IPS DF 6.9 (cell line): ENCODE measurements at regions not wholly inside any gene's neighbourhood (a gene's known extent, or its start where the extent isn't known, plus 50 kb on each side); places are given as distances from the start of the nearest gene placed in this dataset.
"Not testable (repeated sequence)": the region's sequence is repeated elsewhere in the genome, so short reads cannot be mapped to it uniquely, and the experiment has no call there.

Experiments
- DNase-seq: peaks from one replicate; pipeline ENCODE4 v3.0.0-alpha.2; 2013; ENCODE audit warnings: low read depth, low spot score
- H3K27ac ChIP-seq: one replicate; pipeline ENCODE4 v1.5.1; 2013; ENCODE audit warnings: low read length, control low read depth
- H3K27me3 ChIP-seq: 2 replicates; pipeline ENCODE4 v1.6.1; 2013; ENCODE audit warnings: mild to moderate bottlenecking, low read length; ENCODE audit not compliant: control insufficient read depth, insufficient read depth
- H3K36me3 ChIP-seq: 2 replicates; pipeline ENCODE4 v1.6.1; 2013; ENCODE audit warnings: low read length; ENCODE audit not compliant: control insufficient read depth, insufficient read depth
- H3K4me1 ChIP-seq: 2 replicates; pipeline ENCODE4 v1.6.1; 2013; ENCODE audit warnings: low read length; ENCODE audit not compliant: control insufficient read depth, insufficient read depth
- H3K4me3 ChIP-seq: 2 replicates; pipeline ENCODE4 v1.5.1; 2013; ENCODE audit warnings: mild to moderate bottlenecking, low read length
- H3K9me3 ChIP-seq: 2 replicates; pipeline ENCODE4 v1.6.1; 2013; ENCODE audit warnings: low read length, inconsistent platforms; ENCODE audit not compliant: control insufficient read depth, insufficient read depth
- WGBS: extraction: QIAGEN DNeasy Blood & Tissue Kit; methylation state at CpG from one replicate; pipeline ENCODE4 v1.1.7; 2013; ENCODE audit warnings: mixed read lengths, missing lambda C conversion rate; ENCODE audit not compliant: insufficient read length, insufficient coverage; 5-methylcytosine and 5-hydroxymethylcytosine counted together

DNA sequence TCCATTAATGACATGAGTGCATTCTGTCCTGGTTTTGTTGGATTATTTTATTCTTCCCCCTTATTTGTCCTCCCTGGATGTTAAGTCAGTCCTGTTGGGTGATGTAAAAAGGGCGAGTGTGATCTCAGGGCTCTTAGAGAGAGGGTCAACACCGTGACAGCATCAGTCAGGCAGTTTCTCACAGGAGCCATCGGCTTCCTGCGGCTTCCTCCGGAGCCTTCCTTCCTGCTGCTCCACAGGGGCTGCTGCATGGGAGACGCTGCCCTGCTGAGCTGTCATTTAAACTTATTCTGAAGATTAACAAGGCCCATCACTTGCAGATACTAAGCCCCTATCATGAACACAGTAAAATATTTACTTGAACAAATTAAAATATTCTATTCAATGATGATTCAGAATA is 211.3 kb downstream of the SPATA31A1 start:
- not testable (repeated sequence) for H3K27ac ChIP-seq, H3K9me3 ChIP-seq, H3K36me3 ChIP-seq, H3K27me3 ChIP-seq, H3K4me1 ChIP-seq, H3K4me3 ChIP-seq, DNase-seq
- WGBS = no CpG with 5 or more reads among the region's 6 CpGs

DNA sequence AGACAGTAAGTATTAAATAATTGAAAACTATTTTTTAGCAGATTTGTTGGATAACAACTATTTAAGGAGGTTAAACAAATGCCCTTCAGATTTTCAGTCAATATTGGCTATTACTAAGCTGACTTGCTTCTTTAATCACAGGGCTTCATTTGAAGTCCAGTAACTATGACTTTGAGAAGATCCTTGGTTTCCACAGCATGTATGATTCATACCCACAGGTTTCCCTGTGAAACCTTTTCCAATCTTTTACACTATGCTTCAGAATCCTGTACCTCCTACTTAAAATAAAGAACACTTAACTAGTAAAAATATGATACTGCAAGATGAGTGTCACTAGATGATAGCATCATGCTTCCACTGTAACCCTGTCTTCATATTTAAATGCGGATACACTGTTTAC is 211.9 kb downstream of the SPATA31A1 start:
- H3K4me1 ChIP-seq, H3K36me3 ChIP-seq, H3K4me3 ChIP-seq, H3K27me3 ChIP-seq, H3K27ac ChIP-seq, H3K9me3 ChIP-seq, DNase-seq: not testable (repeated sequence)
- no CpG with 5 or more reads among the region's 1 CpG for WGBS

DNA sequence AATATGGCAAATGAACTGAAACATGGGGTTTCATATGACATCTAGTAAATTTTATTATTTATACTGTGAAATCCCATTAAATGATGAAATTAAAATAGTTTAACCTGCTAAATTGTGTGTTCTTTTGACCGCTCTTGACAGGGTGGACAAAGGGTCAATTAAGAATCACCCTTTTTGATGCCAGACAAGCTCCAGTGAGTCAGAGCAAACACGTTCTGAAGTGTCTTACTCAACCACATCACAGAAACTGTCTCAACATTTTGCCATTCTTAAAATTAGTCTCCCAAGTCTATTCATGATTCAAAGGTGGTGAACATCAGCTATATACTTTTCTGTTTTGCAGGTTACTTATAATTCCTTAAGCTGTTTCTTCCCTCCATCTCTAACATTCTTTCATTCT is 213.4 kb downstream of the SPATA31A1 start:
- H3K4me3 ChIP-seq, H3K9me3 ChIP-seq, H3K36me3 ChIP-seq, DNase-seq, H3K27me3 ChIP-seq, H3K27ac ChIP-seq, H3K4me1 ChIP-seq: not testable (repeated sequence)
- no CpG with 5 or more reads among the region's 2 CpGs for WGBS

DNA sequence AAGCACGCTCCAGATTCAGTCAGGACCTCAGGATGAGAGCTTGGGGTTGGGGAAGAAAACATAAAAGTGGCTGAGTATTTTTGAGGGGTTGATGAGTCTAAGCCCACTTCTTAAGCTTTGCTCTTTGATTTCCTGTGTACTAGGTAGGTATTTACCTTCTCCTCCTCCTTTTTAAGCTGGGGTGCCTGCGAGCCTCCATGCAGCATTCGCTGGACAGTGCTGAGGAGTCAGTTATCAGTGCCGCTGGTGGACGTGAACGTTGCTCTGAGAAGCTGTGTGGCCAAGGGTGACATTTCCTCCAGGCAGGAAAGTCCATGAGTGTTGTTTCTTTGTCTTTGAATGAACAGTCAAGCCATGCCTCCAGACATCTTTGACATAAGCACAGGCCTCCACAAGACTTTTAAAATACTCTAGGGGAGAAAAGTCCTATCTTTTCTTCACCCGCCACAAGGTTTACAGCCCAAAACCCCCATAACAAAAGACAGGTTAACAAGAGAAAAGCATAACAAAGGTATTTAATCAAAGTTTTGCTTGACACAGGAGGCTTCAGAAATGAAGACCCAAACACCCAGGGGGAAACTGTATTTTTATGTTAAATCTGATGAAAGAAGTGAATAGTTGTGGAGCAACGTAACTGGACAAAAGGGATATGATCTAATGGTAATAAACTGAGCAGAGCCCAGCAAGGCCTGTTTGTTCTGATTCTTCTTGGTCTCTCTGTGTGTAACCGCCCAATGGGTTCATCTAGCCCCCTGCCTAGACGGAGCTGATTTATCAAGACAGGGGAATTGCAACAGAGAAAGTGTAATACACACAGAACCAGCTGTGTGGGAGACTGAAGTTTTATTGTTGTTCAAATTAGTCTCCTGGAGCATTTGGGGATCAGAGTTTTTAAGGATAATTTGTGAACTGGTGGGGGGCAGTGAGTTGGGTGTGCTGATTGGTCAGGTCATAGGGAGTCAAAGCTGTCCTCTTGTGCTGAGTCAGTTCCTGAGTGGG is 217.9 kb downstream of the SPATA31A1 start:
- not testable (repeated sequence) for DNase-seq, H3K36me3 ChIP-seq
- no CpG with 5 or more reads among the region's 10 CpGs for WGBS

DNA sequence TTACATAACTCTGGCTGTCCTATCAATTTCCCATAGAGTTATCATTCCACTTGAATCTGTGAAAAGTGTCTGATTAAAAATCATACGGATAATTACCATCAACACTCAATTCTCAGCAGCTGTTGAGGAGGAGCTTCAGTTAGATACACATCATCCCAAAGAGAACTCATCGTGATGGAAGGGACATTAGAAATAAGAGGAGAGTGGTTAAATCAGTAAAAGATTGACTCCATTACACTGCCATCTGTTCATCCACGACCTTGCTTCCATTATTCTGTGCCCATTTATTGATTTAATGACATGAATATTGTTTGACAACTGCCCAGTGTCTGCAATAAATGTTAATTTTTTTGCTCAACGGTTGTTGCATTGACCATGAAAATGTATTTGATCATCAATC is 223.5 kb downstream of the SPATA31A1 start:
- H3K27me3 ChIP-seq = not testable (repeated sequence)
- WGBS = no CpG with 5 or more reads among the region's 4 CpGs

More for the DNA sequence above, 217.9 kb downstream of the SPATA31A1 start:
- not testable (repeated sequence) for H3K9me3 ChIP-seq, H3K27ac ChIP-seq, H3K4me3 ChIP-seq, H3K4me1 ChIP-seq, H3K27me3 ChIP-seq

DNA sequence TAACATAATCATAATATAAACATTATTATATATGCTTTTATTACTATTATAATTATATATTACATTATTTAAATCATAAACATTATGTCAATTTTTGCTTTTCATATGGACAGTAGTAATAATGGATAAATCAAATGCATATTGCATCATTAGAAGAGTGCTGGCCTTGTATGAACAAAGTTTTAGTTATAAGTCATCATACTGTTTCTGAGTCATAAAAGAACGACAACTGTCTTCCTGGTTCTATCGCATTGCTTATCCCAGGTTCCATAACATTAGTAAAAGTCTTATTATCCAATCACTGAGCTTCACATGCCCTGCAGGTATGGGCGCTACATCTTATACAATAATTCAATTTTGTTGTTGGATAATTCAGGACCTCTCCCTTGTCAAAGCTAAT is 225.8 kb downstream of the SPATA31A1 start:
- H3K27me3 ChIP-seq, H3K4me1 ChIP-seq, DNase-seq, H3K36me3 ChIP-seq, H3K9me3 ChIP-seq, H3K4me3 ChIP-seq, H3K27ac ChIP-seq: not testable (repeated sequence)
- no CpG with 5 or more reads among the region's 3 CpGs for WGBS

More for the DNA sequence above, 223.5 kb downstream of the SPATA31A1 start:
- not testable (repeated sequence) for H3K4me1 ChIP-seq, DNase-seq, H3K4me3 ChIP-seq, H3K27ac ChIP-seq, H3K9me3 ChIP-seq, H3K36me3 ChIP-seq

DNA sequence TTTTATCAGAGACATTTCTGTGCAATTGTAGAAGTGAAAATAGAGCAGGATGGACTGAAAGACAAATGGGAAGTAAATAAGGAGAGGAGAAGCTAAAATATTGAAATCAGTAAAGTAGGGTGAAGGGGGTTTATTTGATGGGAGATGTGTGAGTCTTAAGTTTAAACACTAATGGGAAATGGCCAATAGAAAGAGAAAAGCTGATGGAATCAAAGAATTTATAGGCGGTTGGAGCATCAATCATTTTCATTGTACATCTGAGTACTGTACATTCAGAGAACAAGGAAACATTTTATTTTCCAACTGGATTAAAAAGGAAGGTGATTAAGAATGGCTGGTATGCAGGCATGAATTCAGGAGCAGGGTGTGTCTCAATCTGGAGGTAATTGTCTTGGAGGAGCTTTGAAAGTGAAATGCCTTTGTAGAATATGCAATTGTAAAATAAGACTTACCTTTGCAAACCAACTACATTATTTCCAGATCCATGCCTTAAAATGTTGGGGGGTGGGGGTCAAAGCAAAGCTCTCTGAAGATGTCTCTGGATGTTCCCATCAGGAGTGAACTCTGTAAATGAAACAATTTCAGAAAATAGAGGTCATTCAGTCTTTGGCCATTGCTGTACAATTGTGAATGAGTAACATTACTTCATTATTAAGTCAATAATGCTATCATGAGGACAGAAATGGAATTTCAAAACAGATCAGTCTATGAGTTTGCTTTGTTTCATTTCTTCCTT is 227.4 kb downstream of the SPATA31A1 start:
- WGBS = no CpG with 5 or more reads among the region's 1 CpG
- DNase-seq, H3K36me3 ChIP-seq, H3K27ac ChIP-seq, H3K27me3 ChIP-seq, H3K9me3 ChIP-seq, H3K4me1 ChIP-seq, H3K4me3 ChIP-seq: not testable (repeated sequence)

DNA sequence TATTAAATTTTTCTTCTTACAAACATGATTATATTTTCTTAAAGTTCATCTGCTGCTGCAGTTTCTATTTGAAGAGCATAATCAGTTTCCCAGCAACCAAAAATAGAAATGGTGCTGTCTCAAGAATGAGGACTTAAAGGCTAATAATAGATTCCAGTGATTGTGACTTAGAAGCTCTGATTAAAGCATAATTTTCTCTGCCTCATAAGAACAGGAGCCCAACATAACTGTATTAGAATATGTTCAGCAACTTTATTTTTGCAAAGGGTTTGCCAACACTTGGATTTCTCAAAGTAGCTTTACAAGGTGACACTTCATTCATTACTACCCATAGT is 227.9 kb downstream of the SPATA31A1 start:
- DNase-seq, H3K27ac ChIP-seq, H3K4me1 ChIP-seq, H3K27me3 ChIP-seq, H3K36me3 ChIP-seq, H3K9me3 ChIP-seq, H3K4me3 ChIP-seq: not testable (repeated sequence)

DNA sequence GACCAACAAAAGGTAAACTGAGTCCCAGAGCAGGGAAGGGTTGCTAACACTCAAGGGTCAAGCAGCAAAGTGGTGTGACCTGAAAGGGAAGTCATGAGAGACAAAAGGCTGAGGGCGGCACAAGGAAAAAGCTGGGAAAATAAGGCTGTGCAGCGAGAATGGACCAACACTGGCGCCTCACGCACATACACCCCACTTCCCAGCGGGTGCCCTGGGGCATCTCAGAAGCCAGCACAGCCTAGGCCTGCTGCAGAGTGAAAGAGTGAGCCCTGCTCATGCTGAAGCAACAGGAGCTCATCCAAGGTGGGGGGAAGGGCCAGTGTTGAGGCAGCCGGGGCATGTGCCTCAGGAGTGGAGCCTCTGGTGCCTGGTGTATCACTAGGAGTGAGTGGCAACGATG is 229.8 kb downstream of the SPATA31A1 start:
- not testable (repeated sequence) for DNase-seq, H3K4me3 ChIP-seq, H3K36me3 ChIP-seq

DNA sequence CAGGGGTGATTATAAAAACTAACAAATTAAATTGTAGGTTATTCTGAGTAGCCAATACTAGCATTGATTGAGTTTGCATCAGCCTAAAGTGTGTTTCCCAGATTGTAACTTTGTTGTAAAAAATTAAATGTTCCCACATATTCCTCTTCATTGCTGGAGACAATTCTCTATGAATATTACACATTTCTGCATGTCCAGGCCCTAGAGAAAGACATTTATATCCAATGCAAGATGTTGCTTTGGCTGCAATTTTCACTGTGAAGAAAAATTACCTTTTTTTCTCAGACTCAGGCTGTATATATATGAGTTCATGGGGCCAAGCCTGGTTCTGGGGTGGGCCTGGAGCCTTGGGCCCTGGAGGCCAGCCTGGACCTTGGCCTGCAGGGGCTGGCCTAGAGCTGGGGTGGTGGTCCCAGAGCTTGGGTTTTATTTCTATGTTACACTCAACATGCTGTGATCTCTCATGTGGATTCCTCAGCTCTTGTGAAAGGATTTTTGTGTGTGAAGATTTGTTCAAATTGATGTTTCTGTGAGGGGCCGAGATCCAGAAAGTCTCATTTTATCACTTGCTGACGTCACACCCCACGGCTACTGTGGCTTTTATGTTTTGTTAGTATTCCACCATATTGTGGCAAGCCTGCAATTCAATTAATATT is 232.5 kb downstream of the SPATA31A1 start:
- no peaks in the 10 kb centered on the region for H3K27me3 ChIP-seq
- WGBS = no CpG with 5 or more reads among the region's 3 CpGs
- H3K4me1 ChIP-seq = no peaks in the 10 kb centered on the region
- H3K36me3 ChIP-seq = no peaks in the 10 kb centered on the region
- H3K4me3 ChIP-seq = no peak overlapping the region
- no peaks in the 10 kb centered on the region for H3K9me3 ChIP-seq
- H3K27ac ChIP-seq = no peak overlapping the region
- no peak for DNase-seq

More for the DNA sequence above, 229.8 kb downstream of the SPATA31A1 start:
- not testable (repeated sequence) for H3K27ac ChIP-seq, H3K9me3 ChIP-seq, H3K27me3 ChIP-seq, H3K4me1 ChIP-seq
- WGBS = no CpG with 5 or more reads among the region's 7 CpGs
